ENCODE measurements at regions not wholly inside any gene's neighbourhood (a gene's known extent, or its start where the extent isn't known, plus 50 kb on each side); places are given as distances from the start of the nearest gene placed in this dataset.

- Mint-ChIP-seq H3K4me1 (ENCODE audit: unreplicated experiment) (peaks cover 21% of the 10 kb centered on the region), H3K9me3 (ENCODE audit: unreplicated experiment) (no peaks in the 10 kb centered on the region), H3K27me3 (ENCODE audit: unreplicated experiment) (peaks cover 7% of the 10 kb centered on the region), H3K4me3 (ENCODE audit: unreplicated experiment) (no peak overlapping the region), H3K27ac (ENCODE audit: unreplicated experiment) (no peak overlapping the region), H3K36me3 (ENCODE audit: low read depth, unreplicated experiment) (no peaks in the 10 kb centered on the region)
- no peak for DNase-seq (ENCODE audit: low spot score)
- no peak for TF ChIP-seq CTCF (IDR thresholded peaks at IDR 0.05; ENCODE audit: unreplicated experiment)
Observed at GRCh38 chr12:4148418-4149056, 125.0 kb upstream of the CCND2 start.

GRCh38 chr12:4147031-4147481, 126.5 kb upstream of the CCND2 start:
- Mint-ChIP-seq H3K36me3 (ENCODE audit: low read depth, unreplicated experiment) (no peaks in the 10 kb centered on the region), H3K27me3 (ENCODE audit: unreplicated experiment) (peaks cover 8% of the 10 kb centered on the region), H3K4me1 (ENCODE audit: unreplicated experiment) (peaks cover 19% of the 10 kb centered on the region), H3K9me3 (ENCODE audit: unreplicated experiment) (no peaks in the 10 kb centered on the region), H3K4me3 (ENCODE audit: unreplicated experiment) (no peak overlapping the region), H3K27ac (ENCODE audit: unreplicated experiment) (no peak overlapping the region)
- no peak for TF ChIP-seq CTCF (IDR thresholded peaks at IDR 0.05; ENCODE audit: unreplicated experiment)
- no peak for DNase-seq (ENCODE audit: low spot score)

- DNase-seq (ENCODE audit: low spot score): no peak
- H3K27me3 Mint-ChIP-seq (ENCODE audit: unreplicated experiment): peaks cover 3% of the 10 kb centered on the region
Observed at GRCh38 chr12:4145990-4146859, 127.3 kb upstream of the CCND2 start.

GRCh38 chr12:4144676-4145075, 128.9 kb upstream of the CCND2 start:
- no peaks in the 10 kb centered on the region for H3K36me3 Mint-ChIP-seq (ENCODE audit: low read depth, unreplicated experiment)
- H3K27ac Mint-ChIP-seq (ENCODE audit: unreplicated experiment): no peak overlapping the region
- no peak for TF ChIP-seq CTCF (IDR thresholded peaks at IDR 0.05; ENCODE audit: unreplicated experiment)
- H3K9me3 Mint-ChIP-seq (ENCODE audit: unreplicated experiment): no peaks in the 10 kb centered on the region
- DNase-seq (ENCODE audit: low spot score): no peak
- peaks cover 19% of the 10 kb centered on the region for H3K4me1 Mint-ChIP-seq (ENCODE audit: unreplicated experiment)
- peaks cover 3% of the 10 kb centered on the region for H3K27me3 Mint-ChIP-seq (ENCODE audit: unreplicated experiment)
- H3K4me3 Mint-ChIP-seq (ENCODE audit: unreplicated experiment): no peak overlapping the region

More at GRCh38 chr12:4145990-4146859, 127.3 kb upstream of the CCND2 start:
- TF ChIP-seq CTCF (IDR thresholded peaks at IDR 0.05; ENCODE audit: unreplicated experiment): no peak
- no peak overlapping the region for H3K4me3 Mint-ChIP-seq (ENCODE audit: unreplicated experiment)
- no peaks in the 10 kb centered on the region for H3K9me3 Mint-ChIP-seq (ENCODE audit: unreplicated experiment)
- H3K36me3 Mint-ChIP-seq (ENCODE audit: low read depth, unreplicated experiment): no peaks in the 10 kb centered on the region
- no peak overlapping the region for H3K27ac Mint-ChIP-seq (ENCODE audit: unreplicated experiment)
- H3K4me1 Mint-ChIP-seq (ENCODE audit: unreplicated experiment): peaks cover 19% of the 10 kb centered on the region

GRCh38 chr12:4143896-4144295, 129.7 kb upstream of the CCND2 start:
- no peak for TF ChIP-seq CTCF (IDR thresholded peaks at IDR 0.05; ENCODE audit: unreplicated experiment)

More at GRCh38 chr12:4143896-4144295, 129.7 kb upstream of the CCND2 start:
- H3K27me3 Mint-ChIP-seq (ENCODE audit: unreplicated experiment): peaks cover 5% of the 10 kb centered on the region
- H3K4me1 Mint-ChIP-seq (ENCODE audit: unreplicated experiment): peaks cover 17% of the 10 kb centered on the region
- H3K9me3 Mint-ChIP-seq (ENCODE audit: unreplicated experiment): no peaks in the 10 kb centered on the region
- no peak overlapping the region for H3K27ac Mint-ChIP-seq (ENCODE audit: unreplicated experiment)
- no peak overlapping the region for H3K4me3 Mint-ChIP-seq (ENCODE audit: unreplicated experiment)
- DNase-seq (ENCODE audit: low spot score): no peak
- no peaks in the 10 kb centered on the region for H3K36me3 Mint-ChIP-seq (ENCODE audit: low read depth, unreplicated experiment)
